Neural crest cell (in vitro differentiated cells): ENCODE measurements at regions not wholly inside any gene's neighbourhood (a gene's known extent, or its start where the extent isn't known, plus 50 kb on each side); places are given as distances from the start of the nearest gene placed in this dataset.
"Not testable (repeated sequence)": the region's sequence is repeated elsewhere in the genome, so short reads cannot be mapped to it uniquely, and the experiment has no call there.

Source experiments
- DNase-seq: peaks from one replicate; pipeline ENCODE4 v3.0.0; 2021; ENCODE audit warnings: low read depth, mixed read lengths, low spot score
- H3K27ac Mint-ChIP-seq: one replicate; pipeline ENCODE4 v1.8.0; 2021; ENCODE audit warnings: mild to moderate bottlenecking, mixed read lengths; ENCODE audit not compliant: unreplicated experiment
- H3K27me3 Mint-ChIP-seq: 2 replicates; pipeline ENCODE4 v1.8.0; 2021; ENCODE audit warnings: low read depth, mild to moderate bottlenecking, mixed read lengths
- H3K36me3 Mint-ChIP-seq: 2 replicates; pipeline ENCODE4 v1.8.0; 2021; ENCODE audit warnings: low read depth, mild to moderate bottlenecking, mixed read lengths
- H3K4me1 Mint-ChIP-seq: 2 replicates; pipeline ENCODE4 v1.8.0; 2021; ENCODE audit warnings: mixed read lengths
- H3K4me3 Mint-ChIP-seq: one replicate; pipeline ENCODE4 v1.8.0; 2021; ENCODE audit warnings: mild to moderate bottlenecking, mixed read lengths
- H3K9me3 Mint-ChIP-seq: 2 replicates; pipeline ENCODE4 v1.8.0; 2021; ENCODE audit warnings: mixed read lengths
- TF ChIP-seq, protein P1 (sequence below): fragments of 200-600 bp; sonication (generic); conservative IDR thresholded peaks from 2 replicates; pipeline ENCODE4 v1.5.0; 2021; ENCODE audit warnings: antibody characterized with exemption, mild to moderate bottlenecking

DNA sequence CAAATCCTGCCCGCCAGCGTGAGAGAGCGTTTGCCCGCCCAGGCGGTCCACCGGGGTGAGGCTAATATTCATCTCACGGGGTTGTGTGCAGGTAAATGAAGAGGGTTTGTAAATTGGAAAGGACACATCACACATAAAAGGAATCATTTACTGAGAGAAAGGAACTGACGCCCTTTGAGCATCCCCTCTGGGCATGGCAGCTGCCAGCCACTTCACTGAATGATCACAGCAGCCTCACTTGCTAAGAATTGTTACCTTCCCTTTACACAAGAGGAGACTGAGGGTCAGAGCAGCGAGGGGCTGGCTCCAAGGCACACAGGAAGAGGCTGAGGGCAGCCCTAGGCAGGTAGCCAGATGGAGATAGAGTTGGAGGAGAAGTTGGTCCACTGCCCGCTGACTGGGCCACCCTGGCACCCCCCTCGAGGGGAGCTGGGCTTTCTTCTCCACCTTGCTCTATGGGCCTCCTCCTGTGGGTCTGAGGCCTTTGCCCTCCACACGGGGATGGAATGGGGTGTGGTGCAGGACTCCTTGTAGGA is 96.0 kb downstream of the FOXD2 start:
- DNase-seq: no peak
- H3K27ac Mint-ChIP-seq: peak overlapping the region; percentile 93
- peaks cover 5% of the 10 kb centered on the region for H3K9me3 Mint-ChIP-seq
- peaks cover 4% of the 10 kb centered on the region for H3K27me3 Mint-ChIP-seq
- TF ChIP-seq, protein P1, sequence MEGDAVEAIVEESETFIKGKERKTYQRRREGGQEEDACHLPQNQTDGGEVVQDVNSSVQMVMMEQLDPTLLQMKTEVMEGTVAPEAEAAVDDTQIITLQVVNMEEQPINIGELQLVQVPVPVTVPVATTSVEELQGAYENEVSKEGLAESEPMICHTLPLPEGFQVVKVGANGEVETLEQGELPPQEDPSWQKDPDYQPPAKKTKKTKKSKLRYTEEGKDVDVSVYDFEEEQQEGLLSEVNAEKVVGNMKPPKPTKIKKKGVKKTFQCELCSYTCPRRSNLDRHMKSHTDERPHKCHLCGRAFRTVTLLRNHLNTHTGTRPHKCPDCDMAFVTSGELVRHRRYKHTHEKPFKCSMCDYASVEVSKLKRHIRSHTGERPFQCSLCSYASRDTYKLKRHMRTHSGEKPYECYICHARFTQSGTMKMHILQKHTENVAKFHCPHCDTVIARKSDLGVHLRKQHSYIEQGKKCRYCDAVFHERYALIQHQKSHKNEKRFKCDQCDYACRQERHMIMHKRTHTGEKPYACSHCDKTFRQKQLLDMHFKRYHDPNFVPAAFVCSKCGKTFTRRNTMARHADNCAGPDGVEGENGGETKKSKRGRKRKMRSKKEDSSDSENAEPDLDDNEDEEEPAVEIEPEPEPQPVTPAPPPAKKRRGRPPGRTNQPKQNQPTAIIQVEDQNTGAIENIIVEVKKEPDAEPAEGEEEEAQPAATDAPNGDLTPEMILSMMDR: no peak
- peaks cover 42% of the 10 kb centered on the region for H3K4me1 Mint-ChIP-seq
- peaks cover 4% of the 10 kb centered on the region for H3K36me3 Mint-ChIP-seq
- H3K4me3 Mint-ChIP-seq: peak overlapping the region; percentile 73

DNA sequence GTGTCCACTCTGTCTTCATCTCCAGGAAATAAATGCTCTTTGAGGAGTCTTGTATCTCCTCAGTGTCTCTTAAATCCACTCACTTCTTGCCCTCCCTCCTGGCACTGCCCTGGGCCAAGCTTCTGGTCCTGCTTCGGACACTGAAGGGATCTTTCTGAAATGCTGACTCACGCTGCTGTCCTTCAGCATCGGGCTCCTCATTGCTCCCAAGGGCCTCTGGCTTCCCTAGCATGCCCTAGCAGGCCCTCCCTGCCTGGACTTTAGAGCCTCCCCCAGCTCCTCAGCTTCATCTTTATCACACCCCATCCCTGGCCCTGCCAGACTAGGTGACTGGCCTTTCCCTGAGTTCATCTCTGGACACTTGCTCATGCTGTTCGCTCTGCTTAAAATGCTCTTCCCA is 96.6 kb downstream of the FOXD2 start:
- TF ChIP-seq, protein P1: no peak
- no peak for DNase-seq
- H3K27ac Mint-ChIP-seq: peak overlapping the region; percentile 93
- peaks cover 2% of the 10 kb centered on the region for H3K36me3 Mint-ChIP-seq
- peak overlapping the region; percentile 68 for H3K4me3 Mint-ChIP-seq
- H3K4me1 Mint-ChIP-seq: peaks cover 42% of the 10 kb centered on the region
- H3K9me3 Mint-ChIP-seq: peaks cover 2% of the 10 kb centered on the region
- H3K27me3 Mint-ChIP-seq: peaks cover 4% of the 10 kb centered on the region

DNA sequence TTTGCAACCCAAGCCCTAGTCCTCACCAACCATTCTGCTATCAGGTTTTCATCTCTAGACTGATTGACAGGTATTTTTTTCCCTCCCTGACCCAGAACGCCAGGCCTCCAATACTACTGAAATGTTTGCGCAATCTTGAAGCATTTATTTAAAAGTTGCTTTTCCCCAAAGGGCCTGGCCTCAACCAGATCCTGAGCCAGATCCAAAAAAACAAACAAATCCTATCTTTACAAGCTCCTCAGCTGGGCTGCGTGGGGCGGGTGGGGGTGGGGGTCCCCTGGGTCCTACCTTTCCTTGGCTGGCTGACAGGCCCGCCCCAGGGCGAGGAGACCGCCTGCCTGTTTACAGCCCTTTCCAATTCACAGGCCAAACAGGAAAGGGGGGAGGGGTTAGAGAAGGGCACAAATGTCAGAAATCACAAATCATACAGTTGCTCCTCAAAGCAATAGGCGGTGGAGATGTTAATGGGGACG is 98.8 kb downstream of the FOXD2 start:
- TF ChIP-seq, protein P1: no peak
- Mint-ChIP-seq H3K4me1 (peaks cover 42% of the 10 kb centered on the region), H3K9me3 (peaks cover 3% of the 10 kb centered on the region), H3K27me3 (peaks cover 8% of the 10 kb centered on the region), H3K4me3 (no peak overlapping the region), H3K36me3 (no peaks in the 10 kb centered on the region), H3K27ac (no peak overlapping the region)
- no peak for DNase-seq

DNA sequence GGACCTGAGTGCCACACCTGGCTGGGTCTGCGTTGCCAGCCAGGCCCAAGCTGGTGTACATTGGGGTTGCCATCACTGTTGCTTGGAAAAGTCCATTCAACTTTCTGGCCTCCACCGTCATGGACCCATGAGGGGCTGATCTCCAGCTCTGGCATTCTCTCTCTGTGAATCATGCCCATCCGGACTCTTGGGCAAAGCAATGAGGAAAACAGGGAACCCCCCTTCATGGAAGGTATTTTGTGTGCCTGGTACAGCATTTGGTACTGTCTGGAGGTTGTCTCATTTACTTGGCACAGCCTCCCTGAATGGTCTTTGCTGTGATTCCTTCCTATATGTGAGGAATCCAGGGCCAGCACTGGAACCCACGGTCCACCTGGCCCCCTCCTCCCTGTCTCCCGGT is 99.4 kb downstream of the FOXD2 start:
- TF ChIP-seq, protein P1: no peak
- peaks cover 7% of the 10 kb centered on the region for H3K9me3 Mint-ChIP-seq
- peaks cover 8% of the 10 kb centered on the region for H3K27me3 Mint-ChIP-seq
- no peak for DNase-seq
- no peak overlapping the region for H3K27ac Mint-ChIP-seq
- H3K4me3 Mint-ChIP-seq: no peak overlapping the region
- H3K4me1 Mint-ChIP-seq: peaks cover 43% of the 10 kb centered on the region
- no peaks in the 10 kb centered on the region for H3K36me3 Mint-ChIP-seq

DNA sequence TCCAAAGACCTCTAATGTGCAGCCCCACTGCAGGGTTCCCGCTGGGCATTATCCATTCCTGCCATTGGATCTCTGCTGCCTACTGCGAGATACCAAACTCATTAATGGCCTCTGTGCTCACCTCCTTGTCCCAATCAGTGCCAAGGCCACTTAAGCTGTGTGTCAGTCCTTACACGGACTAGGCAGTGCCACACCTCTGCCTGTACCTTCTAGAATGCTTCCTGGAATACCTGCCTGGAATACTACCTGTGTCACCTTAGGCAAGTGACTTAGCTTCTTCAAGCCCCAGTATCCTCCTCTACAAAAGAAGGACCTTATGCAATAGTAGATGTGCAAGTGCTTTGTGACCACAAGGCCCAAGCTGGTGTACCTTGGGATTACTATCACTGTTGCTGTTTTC is 100.1 kb downstream of the FOXD2 start:
- peaks cover 8% of the 10 kb centered on the region for H3K27me3 Mint-ChIP-seq
- H3K36me3 Mint-ChIP-seq: no peaks in the 10 kb centered on the region
- H3K4me1 Mint-ChIP-seq: peaks cover 37% of the 10 kb centered on the region
- no peak overlapping the region for H3K27ac Mint-ChIP-seq
- TF ChIP-seq, protein P1: no peak
- DNase-seq: no peak
- no peak overlapping the region for H3K4me3 Mint-ChIP-seq
- H3K9me3 Mint-ChIP-seq: peaks cover 7% of the 10 kb centered on the region

DNA sequence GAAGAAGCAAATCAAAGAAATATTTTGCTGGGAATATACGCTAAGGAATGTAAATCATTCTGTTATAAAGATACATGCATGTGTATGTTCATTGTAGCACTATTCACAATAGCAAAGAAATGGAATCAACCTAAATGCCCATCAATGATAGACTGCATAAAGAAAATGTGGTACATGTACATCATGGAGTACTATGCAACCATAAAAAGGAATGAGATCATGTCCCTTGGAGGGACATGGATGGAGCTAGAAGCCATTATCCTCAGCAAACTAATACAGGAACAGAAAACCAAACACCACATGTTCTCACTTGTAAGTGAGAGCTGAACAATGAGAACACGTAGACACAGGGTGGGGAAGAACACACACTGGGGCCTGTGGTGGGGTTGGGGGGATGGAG is 100.7 kb downstream of the FOXD2 start:
- peaks cover 32% of the 10 kb centered on the region for H3K4me1 Mint-ChIP-seq
- not testable (repeated sequence) for H3K36me3 Mint-ChIP-seq, DNase-seq, H3K27ac Mint-ChIP-seq, H3K4me3 Mint-ChIP-seq, H3K27me3 Mint-ChIP-seq, H3K9me3 Mint-ChIP-seq

DNA sequence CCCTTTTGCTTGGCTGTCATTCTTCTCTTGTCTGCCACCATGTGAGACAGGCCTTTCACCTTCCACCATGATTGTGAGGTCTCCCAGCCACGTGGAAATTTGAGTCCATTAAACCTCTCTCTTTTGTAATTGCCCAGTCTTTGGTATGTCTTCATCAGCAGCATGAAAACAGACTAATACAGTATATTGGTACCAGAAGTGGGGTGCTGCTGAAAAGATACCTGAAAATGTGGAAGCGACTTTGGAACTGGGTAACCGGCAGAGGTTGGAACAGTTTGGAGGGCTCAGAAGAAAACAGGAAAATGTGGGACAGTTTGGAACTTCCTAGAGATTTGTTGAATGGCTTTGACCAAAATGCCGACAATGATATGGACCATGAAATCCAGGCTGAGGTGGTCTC is 103.9 kb downstream of the FOXD2 start:
- H3K27me3 Mint-ChIP-seq, H3K27ac Mint-ChIP-seq, H3K36me3 Mint-ChIP-seq, H3K9me3 Mint-ChIP-seq, DNase-seq, H3K4me3 Mint-ChIP-seq: not testable (repeated sequence)
- peaks cover 13% of the 10 kb centered on the region for H3K4me1 Mint-ChIP-seq

DNA sequence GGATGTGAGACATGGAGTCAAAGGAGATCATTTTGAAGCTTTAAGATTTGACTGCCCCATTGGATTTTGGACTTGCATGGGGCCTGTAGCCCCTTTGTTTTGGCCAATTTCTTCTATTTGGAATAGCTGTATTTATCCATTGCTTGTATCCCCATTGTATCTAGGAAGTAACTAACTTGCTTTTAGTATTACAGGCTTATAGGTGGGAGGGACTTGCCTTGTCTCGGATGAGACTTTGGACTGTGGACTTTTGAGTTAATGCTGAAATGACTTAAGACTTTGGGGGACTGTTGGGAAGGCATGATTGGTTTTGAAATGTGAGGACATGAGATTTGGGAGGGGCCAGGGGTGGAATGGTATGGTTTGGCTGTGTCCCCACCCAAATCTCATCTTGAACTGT is 105.2 kb downstream of the FOXD2 start:
- H3K27ac Mint-ChIP-seq, H3K27me3 Mint-ChIP-seq, DNase-seq, H3K9me3 Mint-ChIP-seq, H3K36me3 Mint-ChIP-seq, H3K4me3 Mint-ChIP-seq: not testable (repeated sequence)
- peaks cover 19% of the 10 kb centered on the region for H3K4me1 Mint-ChIP-seq
